ENCODE measurements at regions not wholly inside any gene's neighbourhood (a gene's known extent, or its start where the extent isn't known, plus 50 kb on each side); places are given as distances from the start of the nearest gene placed in this dataset.

DNA sequence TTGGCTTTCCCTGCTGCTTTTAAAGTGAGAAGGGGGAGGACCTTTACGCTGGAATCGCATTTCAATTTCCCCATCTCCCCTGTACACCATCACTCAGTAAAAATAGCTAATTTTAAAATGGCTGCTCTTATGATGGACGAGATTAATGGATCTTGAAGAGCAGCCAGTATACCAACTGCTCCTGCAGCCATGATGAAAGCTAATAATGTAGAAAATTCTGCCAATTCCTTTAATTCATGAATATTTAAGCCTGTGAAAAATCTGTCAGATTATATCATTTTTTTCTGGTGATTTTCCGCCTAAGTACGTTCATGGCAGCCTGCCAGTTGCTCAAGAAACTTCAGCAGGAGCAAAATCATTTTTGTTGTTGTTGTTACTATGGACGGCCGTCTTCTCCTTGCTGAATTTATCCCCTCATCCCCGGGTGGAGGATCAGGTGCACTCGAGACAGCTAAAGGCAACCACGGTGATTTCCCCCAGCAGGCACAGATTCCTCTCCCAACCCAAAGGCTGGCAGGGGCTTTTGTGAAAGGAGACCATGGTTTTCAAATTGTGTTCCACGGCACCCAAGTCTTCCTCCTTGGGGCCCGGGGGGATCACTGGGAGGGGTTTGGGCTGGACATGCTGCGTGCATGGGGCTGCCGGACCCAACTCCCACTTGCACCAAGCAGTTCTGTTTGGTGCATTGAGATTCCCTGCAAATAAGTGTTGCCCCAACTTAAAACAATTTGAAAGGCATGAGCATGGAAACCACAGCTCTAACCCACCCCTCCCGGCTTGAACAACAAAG lies 289.6 kb downstream of the UACA start:
- DNase-seq (ENCODE audit: low read depth), result no peak

DNA sequence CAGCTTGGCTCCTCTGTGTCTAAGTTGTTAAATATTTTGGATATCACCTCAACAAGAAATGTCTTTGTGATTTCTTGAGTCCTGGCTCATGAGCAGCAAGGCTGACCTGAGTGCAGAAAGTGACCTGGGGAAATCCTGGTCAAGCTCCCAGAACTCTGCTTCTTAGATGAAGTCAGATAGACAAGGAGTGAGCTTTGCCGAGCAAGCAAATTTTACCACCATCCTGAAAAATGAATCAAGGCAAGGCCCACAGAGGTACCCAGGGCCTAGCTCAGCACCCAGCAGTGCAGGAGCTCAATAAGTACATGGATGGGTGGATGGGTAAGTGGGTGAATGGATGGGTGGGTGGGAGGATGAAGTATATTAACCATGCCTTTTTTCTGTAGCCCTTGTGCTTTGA lies 291.8 kb downstream of the UACA start:
- no peak for DNase-seq (ENCODE audit: low read depth)

DNA sequence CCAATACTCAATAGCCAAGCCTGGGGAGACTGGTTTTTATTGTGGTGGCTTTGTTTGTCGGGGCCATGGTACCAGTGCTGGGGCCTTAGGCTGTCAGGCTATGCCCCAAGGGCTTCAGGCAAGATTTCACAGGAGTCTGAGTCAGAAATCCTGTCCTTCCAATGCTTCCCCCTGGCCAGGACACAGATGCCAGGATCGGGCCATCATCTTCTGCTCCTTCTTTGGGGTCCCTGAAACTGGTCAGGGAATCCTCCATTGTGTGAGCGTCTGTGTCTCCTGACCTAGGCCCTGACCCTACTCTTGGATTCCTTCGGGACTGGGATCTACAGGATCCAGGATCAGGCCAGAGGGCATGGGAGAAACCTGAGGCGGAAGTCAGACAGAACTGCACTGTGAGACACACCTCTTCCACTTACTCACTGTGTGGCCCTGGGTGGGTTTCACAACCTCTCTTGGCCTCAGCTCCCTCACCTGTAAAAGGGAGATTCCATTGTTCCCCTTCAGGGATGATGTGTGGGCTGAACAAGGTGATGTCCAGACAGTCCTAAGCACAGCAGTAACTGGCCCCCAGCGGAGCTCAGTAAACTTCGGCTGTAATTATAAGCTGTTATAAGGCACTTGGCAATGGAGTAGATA lies 292.7 kb downstream of the UACA start:
- no peak for DNase-seq (ENCODE audit: low read depth)

- no peak for DNase-seq (ENCODE audit: low read depth)
Observed at GRCh38 chr15:70469651-70470555, 293.5 kb downstream of the UACA start.

GRCh38 chr15:70469182-70469581 lies 294.2 kb downstream of the UACA start:
- no peak for DNase-seq (ENCODE audit: low read depth)

- DNase-seq (ENCODE audit: low read depth), result peak; percentile 66
Observed at GRCh38 chr15:70466895-70467529, 296.3 kb downstream of the UACA start.

GRCh38 chr15:70466305-70466704 lies 297.1 kb downstream of the UACA start:
- no peak for DNase-seq (ENCODE audit: low read depth)

DNA sequence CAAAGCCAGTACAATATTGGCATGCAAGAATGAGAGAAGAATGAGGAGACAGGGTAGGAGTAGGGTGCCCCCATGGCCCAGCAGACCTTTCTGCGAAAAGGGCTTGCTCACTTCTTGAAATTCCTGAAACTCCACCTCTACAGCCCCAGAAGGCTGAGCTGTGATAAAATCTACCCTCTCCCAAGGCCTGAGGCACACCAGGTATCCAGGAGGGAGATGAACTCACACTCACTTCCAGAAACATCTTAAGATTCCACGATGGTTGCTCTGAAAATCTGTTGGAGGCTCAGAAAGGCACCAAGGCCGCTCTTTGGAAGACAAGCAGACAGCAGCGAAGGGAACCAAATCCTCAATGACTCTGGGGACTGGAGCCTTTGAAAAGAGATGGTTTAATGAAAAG lies 297.5 kb downstream of the UACA start:
- no peak for DNase-seq (ENCODE audit: low read depth)

- no peak for DNase-seq (ENCODE audit: low read depth)
Observed at GRCh38 chr15:70463453-70463834, 299.9 kb downstream of the UACA start.

DNA sequence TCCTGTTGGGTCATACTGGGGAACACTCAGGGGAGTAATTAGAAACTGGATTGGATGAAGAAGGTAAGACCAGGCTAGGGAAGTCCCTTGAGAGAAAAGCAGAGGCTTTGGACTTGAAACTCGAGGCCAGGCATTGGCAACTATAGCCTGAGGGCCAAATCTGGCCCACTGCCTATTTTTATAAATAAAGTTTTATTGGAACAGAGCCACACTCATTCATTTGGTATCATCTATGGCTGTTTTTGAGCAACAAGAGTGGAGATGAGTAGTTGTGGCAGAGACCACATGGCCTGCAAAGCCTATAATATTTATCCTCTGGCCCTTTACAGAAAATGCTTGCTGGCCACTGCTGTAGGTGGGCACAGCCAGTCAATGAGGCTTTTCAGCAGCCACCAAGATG lies 301.4 kb downstream of the UACA start:
- no peak for DNase-seq (ENCODE audit: low read depth)

GRCh38 chr15:70461017-70461416 lies 302.3 kb downstream of the UACA start:
- DNase-seq (ENCODE audit: low read depth), result no peak

DNA sequence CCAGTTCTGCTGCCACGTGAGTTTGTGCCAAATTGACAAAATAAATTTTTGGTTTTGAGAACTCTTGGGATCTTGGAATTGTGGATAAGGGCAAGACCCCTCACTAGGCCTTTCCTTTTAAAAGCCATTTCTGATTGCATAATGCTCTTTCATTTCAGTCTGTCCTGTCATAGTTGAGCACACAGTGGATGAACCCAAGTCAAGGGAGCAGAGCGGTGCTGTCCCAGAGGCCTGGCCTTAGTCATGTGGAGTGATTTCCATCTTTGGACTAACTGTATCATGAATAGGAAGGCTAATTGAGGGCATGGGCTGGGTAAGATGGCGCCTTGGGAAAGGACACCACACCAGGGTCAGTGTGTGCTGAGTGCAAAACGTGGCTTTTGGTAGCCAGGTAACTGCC lies 304.0 kb downstream of the UACA start:
- no peak for DNase-seq (ENCODE audit: low read depth)

DNA sequence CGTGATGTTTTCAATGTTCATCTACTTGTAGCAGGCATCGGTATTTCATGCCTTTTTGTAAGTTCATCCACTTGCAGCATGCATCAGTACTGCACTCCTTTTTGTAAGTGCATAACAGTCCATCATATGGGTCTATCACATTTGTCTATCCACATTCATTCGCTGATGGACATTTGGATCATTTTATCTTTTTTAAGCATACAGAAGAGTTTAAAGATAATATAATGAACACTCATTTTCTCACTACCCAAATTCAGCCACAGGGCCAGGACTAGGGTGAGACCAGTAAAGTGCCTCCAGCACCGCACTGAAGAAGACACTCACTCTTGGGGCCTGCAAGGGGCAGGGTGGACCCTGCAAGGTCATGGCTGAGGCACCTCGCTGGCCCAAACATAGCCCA lies 309.6 kb downstream of the UACA start:
- no peak for DNase-seq (ENCODE audit: low read depth)

GRCh38 chr15:70453238-70453637 lies 310.1 kb downstream of the UACA start:
- no peak for DNase-seq (ENCODE audit: low read depth)

DNA sequence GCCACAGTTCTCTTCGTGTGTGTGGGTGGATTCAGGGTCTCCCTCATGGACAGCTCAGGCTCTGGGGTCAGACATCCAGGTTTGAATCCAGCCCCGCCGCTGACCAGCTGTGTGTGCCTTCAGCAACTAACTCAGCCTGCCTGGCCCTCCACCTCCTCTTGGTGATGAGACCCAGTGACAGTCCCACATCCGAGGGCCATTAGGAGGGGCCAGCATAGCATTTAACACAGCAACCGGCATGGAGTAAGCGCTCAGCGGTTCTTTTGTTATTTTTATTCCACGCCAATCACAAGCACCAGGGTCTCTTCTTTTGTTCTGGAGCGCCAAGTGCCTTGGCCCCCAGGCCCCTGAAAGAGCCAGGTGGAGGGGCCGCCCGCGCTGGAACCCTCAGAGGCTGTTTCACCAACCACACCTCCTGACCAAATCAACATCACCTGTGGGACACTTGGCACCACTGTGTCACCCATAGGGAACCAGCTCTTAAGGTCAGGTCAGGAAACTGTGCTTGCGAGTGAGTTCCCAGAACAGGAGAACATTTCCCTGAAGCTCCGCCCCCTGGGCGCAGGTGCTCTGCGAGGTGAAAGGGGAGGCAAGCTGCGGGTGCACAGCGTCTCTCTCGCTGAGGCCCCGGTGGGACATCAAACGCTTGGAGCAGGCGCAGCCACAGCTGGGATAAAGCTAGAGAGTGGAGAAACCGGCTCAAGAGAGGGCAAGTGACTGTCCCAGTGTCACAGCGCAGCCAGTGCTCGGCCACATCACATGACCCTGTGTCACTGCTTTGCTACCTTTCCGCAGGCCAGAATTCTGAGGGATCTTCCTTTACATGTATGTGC lies 311.3 kb downstream of the UACA start:
- no peak for DNase-seq (ENCODE audit: low read depth)

DNA sequence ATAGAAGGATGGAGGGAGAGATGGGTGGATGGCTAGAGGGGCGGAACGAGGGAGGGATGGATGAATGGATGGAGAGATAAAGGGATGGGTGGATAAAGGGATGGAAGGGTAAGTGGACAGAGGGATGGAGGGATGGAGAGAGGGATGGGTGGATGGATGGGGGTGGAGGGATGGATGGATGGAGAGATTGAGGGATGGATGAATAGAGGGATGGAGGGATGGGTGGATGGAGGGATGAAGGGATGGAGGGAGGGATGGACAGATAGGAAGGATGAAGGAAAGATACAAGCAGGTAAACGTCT lies 313.3 kb downstream of the UACA start:
- DNase-seq (ENCODE audit: low read depth), result no peak

GRCh38 chr15:70449311-70450141 lies 313.8 kb downstream of the UACA start:
- no peak for DNase-seq (ENCODE audit: low read depth)

DNA sequence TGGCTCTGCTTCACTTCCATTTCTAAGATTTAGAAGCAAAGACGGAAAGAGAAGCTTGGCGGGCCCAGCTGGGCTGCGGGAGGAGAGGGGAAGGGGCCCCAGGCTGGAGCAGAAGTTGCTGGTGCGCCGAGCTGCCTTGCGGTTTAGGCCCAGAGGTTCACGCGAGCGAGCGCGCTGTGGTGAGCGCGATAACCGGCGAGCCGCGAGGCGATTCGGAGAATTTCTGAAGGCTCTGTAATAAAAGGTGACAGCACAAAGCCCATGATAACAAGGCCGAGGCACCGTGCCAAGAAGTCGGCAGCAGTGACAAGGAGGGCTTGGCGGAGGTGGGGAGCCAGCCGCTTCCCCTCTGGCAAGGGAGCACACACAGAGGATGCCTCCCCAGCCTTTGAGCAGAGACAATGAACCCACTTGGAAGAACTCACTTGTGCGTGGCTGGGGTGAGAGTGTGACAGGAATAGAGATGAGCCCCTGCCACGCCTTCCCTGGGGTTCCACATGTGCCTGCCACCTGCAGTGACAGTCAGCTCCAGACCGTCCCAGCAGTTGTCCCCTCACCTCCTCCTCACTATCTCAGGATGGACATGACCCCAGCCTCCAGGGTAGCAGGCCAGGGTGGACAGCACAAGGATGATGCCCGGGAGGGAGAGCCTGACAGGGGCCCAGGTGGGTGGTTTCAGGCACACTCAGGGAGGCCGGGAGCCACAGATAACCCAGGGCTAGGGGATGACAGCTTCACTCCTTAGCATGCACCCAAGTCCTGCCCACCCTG lies 315.2 kb downstream of the UACA start:
- no peak for DNase-seq (ENCODE audit: low read depth)

DNA sequence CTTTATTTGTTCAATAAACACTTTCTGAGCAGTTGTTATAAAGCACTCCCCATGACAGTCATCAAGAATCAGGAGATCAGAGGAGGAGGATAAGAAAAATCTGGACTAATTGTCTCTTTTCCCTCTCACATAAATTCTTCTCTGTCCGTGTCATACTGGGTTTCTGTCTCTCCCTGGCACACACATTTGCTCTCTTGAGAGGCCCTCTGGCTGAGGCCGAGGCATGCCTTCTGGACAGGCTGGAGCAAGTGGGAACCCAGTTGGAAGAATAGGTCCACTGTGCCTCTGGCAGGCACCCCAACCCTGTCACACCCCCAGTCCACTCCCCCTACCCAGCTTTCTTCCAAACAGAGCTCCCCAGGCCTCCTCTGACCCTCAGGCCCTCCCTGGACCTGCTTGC lies 315.8 kb downstream of the UACA start:
- no peak for DNase-seq (ENCODE audit: low read depth)

GRCh38 chr15:70447081-70447480 lies 316.3 kb downstream of the UACA start:
- no peak for DNase-seq (ENCODE audit: low read depth)

Data from EH (cell line).